GM12864 (cell line): ENCODE measurements at regions not wholly inside any gene's neighbourhood (a gene's known extent, or its start where the extent isn't known, plus 50 kb on each side); places are given as distances from the start of the nearest gene placed in this dataset.

Experiments used
- DNase-seq: peaks from one replicate; pipeline ENCODE4 v3.0.0-alpha.2; 2011; ENCODE audit warnings: low read depth
- H3K4me3 ChIP-seq: 2 replicates; pipeline ENCODE4 v1.5.1; 2011; ENCODE audit warnings: mild to moderate bottlenecking, low read depth, low read length, control low read depth
- CTCF ChIP-seq: IDR thresholded peaks from 2 replicates; pipeline ENCODE4 v1.5.1; 2011; ENCODE audit warnings: low read depth, mild to moderate bottlenecking, moderate library complexity, low read length, control low read depth, inconsistent platforms; ENCODE audit errors: missing control alignments

- no peak for DNase-seq
- TF ChIP-seq CTCF = no peak
- H3K4me3 ChIP-seq = no peak overlapping the region
Observed at GRCh38 chr21:30058928-30059327, 107.7 kb downstream of the CLDN17 start.

GRCh38 chr21:30057108-30057507 is 109.5 kb downstream of the CLDN17 start:
- TF ChIP-seq CTCF = no peak
- no peak overlapping the region for H3K4me3 ChIP-seq
- DNase-seq = no peak

GRCh38 chr21:30048570-30048969 is 108.8 kb upstream of the GRIK1 start:
- H3K4me3 ChIP-seq = no peak overlapping the region
- DNase-seq = no peak
- TF ChIP-seq CTCF = no peak

GRCh38 chr21:30044447-30045064 is 104.8 kb upstream of the GRIK1 start:
- no peak overlapping the region for H3K4me3 ChIP-seq
- TF ChIP-seq CTCF = peak; percentile 68
- DNase-seq = no peak

GRCh38 chr21:30042443-30042842 is 102.6 kb upstream of the GRIK1 start:
- no peak overlapping the region for H3K4me3 ChIP-seq
- no peak for TF ChIP-seq CTCF
- DNase-seq = no peak

GRCh38 chr21:30033441-30033840 is 93.6 kb upstream of the GRIK1 start:
- no peak overlapping the region for H3K4me3 ChIP-seq
- no peak for TF ChIP-seq CTCF
- no peak for DNase-seq

GRCh38 chr21:30030416-30030815 is 90.6 kb upstream of the GRIK1 start:
- no peak overlapping the region for H3K4me3 ChIP-seq
- no peak for TF ChIP-seq CTCF
- no peak for DNase-seq
